Colon (tissue), 2 donors: ENCODE measurements at regions not wholly inside any gene's neighbourhood (a gene's known extent, or its start where the extent isn't known, plus 50 kb on each side); places are given as distances from the start of the nearest gene placed in this dataset.
"Not testable (repeated sequence)": the region's sequence is repeated elsewhere in the genome, so short reads cannot be mapped to it uniquely, and the experiment has no call there.

ENCODE experiments used
- FAIRE-seq: peaks from 2 replicates; lab custom pipeline; 2012; peaks lifted over from hg19 to GRCh38; lab: Jason Lieb, UNC
- donor health status: control.
- donor health status: control.

DNA sequence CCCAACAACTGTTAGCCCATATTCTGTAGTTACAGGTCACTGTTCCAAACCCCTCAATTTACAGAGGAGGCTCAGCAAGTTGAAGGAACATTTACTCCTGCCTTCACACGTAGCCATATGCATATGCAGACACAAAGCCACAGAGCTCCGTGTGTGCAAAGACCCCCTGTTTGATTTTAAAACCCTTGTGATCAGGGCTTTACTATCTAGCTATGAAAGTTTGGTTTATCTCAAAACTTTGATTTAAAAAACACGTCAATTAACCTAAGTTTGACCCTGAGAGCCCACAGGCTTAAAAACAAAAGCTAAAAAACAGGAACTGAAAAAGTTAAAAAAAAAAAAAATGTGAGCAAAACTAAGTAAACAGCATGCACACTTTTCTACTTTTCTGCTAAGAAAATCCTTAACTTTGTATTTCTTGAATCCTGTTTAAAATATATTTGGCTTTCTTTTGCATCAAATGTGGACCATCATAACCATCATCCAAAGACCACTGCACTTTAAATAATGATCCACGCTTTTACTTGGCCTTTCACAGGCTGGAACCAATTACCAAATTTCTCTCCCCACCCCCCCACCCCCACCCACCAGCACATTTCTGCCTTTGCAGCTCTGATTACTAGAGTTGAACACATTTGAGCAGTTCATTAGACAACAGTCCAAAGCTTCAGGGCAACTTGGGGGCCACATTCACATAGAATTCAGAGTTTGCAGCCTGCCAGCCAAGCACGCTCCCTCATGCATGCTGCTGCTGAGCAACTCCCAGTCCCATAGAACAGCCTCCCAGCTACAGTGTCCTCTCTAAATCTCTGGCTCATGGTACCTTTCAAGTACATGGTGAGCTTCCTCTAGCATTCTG lies 128.8 kb upstream of the MAP3K1 start:
- no peak for FAIRE-seq

DNA sequence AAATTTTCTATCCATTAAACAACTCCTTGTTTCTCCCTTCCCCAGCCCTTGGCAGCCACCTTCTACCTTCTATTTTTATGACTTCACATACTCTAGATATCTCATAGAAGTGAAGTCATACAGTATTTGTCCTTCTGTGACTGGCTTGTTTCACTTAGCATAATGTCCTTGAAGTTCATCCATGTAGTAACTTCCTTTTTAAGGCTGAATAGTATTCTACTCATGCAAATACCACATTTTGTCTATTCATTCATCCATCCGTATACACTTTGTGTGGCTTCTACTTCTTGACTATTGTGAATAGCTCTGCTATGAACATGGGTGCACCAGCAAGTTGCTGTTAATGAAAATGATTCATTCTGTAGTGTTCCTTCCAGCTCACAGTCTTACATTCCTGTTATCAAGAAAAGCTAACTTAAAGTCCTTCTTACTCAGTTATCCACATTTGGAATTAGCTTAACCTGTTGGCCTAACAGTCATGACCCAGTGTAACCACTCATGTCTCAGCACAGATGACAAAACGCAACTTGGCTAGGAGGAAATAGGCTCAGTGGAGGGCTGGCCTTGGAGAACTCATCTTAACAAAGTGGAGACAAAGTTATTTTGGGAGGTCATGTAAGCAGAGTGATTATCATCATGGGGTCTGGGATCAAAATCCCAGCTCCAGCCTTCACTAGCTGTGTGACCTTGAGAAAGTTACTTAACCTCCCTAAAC lies 129.7 kb upstream of the MAP3K1 start:
- FAIRE-seq, result no peak

DNA sequence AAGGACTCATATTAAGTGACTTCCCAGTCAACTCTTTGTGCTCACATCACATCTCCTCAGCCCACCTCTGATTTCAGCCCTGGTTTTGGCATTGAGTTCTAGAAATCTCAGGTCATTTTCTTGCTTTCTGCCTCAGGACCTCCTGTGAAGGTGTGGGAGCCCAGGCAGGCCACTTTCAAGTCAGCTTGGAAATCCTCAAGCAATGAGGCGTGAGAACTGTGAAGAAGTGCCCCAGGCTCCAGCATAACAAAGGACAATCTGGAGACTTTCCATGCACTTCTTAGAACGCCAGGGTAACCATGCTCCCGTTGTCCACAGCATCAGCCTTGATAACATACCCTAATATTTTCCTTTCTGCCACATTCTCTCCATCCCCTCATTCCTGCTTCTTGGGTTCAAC lies 131.2 kb upstream of the MAP3K1 start:
- FAIRE-seq, result no peak

DNA sequence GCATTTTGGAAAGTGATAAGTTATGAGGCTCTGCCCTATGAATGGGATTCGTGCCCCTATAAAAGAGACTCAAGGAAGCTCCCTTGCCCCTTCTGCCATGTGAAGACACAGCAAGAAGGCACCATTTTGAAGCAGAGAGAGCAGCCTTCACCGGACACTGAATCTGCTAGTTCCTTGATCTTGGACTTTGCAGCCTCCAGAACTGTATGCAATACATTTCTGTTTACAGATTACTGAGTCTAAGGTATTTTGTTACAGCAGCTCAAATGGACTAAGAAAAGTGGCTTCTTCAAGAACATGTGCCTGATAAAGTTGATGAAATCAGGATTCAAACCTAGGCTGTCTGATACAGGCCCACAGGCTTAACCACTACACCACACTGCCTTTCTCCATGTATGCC lies 131.6 kb upstream of the MAP3K1 start:
- FAIRE-seq, result no peak

DNA sequence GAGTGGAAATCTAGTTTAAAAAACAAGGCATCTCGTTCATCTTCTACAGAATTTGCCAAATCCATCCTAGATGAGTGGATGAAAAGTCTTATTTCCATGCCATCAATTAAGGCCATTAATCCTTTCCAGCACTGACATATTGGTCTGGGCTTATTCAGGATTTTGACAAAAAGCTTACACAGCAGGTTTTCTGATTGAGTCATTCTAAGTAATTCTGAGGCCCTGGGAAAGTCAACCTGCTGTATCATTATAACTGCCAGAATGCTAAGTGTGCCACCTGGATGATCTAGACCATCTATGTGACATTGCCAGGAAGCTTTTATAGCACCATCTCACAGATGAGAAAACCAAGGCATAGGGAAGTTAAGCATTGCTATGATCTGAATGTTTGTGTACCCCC lies 132.1 kb upstream of the MAP3K1 start:
- no peak for FAIRE-seq

DNA sequence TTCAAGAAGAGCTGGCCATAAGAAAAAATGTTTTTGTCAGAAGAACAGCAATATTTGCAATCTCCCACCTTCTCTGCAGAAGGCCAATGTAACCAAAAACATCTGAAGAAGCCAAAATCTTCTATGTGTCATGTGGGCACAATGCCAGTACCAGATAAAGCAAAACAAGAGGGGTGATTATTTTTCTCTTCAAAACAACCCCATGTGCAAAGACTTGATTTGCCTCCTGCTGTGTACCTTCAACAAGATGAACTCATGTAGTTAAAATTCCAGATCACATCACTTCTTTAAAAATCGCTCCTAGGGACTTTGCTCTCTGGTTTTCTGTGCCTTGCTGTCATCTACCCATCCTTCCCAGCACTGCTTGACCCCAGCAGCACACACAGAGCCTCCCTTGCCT lies 134.0 kb upstream of the MAP3K1 start:
- no peak for FAIRE-seq

DNA sequence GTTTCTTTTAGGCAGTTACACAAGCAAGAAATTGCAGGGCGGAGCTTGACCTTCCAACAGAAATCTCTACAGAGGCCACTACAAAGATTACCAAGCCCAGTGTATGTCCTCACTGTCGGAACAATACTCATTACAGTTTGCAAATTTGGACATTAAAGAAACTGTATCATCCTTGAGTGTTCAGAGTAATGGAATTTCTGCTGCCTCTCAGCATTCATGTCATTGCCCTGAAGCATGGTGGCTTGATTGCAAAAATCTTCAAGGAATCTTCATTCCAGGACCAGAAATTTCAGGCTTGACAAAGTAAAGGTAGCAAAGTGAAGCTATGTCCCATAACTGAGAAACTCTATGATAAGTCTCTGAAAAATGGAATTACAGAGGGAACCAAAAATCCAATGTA lies 134.6 kb upstream of the MAP3K1 start:
- no peak for FAIRE-seq

DNA sequence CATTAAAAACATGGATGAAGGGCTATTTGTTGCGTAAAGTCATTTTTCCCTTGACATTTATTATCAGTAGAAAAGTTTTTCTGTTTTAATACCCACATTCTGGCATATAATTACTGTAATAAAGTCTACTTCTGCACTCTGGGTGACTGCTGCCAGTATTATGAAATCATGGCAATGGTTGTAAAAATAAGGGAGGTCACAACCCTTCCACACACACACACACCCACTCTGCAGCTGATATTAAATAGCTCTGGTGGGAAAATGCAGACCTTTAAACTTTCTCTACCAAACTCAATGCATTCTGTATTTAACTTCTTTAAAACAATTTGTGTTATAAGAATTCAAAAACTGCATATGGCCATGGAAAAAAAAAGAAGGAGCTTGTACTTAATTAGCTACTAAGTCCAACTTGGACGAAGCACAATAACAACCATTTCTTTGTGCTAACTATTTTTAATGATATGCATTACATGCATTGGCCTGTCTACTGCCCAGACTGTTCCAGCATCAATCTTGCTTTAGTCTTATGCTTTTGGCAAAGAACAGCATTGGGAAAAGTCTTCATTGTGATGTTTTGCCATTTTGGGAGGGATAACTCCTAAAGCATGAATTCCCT lies 137.6 kb upstream of the MAP3K1 start:
- FAIRE-seq, result no peak

DNA sequence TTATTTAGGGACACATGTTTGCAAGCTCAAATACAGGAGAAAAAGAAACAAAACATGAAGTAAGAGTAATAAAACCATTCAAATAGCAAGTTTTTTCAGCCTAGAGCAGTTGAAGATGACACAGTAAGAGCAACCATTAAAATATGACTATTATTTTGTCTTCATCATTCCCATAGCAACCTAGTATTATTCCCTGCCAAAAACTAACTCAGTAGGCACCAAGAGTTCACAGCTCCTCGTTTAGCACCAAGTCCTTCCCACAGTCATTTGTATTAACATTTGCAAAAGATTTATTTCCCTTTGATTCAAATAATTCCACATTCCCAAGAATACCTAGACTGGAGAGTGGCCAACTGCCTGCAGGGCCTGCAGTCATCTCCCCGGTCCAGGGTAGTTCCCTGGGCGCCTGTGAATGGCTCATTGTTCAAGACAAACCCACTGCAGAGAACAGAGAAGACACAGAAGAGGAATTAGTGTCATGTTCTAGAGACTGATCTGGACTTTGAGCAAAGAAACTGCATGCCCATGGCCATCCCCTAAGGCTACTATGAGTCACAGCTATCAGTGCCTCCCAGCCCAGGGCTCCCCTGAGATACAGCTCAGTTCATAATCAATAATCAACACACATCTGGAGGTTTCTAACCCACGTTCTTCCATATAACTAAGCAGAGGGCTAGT lies 139.1 kb upstream of the MAP3K1 start:
- FAIRE-seq, result no peak

DNA sequence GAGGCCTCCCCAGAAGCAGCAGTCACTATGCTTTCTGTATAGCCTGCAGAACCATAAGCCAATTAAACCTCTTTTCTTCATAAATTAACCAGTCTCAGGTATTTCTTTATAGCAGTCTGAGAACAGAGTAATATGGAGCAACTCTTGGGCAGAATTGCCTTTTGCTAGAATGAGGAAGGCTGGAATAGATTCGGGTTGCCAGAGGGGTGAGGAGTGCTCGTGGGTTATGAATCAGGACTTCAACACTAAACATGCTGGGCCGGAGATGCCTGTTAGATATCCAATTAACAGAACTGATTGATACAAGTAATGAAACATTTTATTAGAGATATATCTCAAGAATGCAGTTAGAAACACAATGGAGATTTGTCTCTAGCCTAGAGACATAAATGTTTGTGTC lies 140.9 kb upstream of the MAP3K1 start:
- FAIRE-seq, result no peak

DNA sequence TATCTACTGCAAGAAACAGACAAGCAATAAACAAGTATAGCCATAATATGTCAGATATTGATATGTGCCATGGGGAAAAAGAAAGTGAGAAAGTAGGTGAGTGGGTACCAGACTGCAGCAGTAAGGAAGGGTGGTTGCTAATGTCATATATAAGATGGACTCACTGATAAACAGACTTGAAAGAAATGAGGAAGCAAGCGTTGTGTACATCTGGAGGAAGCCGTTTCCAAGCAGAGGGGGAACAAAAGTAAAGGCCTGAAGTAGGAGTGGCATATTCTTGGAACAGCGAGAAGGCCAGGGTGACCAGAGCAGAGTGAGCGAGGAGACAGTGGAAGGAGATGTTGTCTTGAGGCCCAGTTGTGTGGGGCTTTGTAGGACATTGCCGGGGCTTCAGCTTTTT lies 142.2 kb upstream of the MAP3K1 start:
- no peak for FAIRE-seq

DNA sequence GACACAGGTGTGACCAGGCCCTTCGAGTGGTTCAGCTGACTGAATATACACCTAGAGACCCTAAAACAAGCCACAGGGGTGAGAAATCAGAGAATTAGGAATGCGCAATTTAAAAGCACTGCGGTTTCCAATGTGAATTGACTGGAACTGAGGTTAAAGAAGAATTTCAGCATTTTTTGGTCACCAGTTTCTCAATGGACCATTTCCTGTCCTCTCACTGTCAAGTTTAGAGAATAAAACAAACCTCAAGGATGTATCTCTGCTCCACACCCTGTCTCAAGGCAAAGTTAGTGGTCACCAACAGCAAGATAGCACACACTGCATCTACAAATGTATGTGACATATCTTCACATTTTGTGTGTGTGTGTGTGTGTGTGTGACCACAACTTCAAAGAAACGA lies 143.8 kb upstream of the MAP3K1 start:
- FAIRE-seq, result no peak

DNA sequence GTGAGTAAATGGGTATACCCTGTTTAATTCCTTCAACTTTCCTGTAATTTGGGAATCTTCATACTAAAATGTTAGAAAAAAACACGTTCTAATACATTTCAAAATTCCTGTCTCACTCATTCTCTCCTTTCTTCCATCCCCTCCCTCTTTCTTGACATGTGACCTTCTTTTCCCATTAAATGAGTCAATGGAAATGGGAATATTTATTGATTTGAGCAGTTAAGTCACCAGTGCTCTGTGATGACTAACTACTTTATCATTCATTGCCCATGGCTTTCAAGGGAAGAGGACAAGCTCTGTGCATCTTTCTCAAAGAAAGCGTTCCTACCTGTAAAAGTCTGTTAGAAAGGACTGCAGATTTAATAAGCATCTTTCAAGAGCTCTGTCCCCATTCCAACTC lies 144.4 kb upstream of the MAP3K1 start:
- no peak for FAIRE-seq

DNA sequence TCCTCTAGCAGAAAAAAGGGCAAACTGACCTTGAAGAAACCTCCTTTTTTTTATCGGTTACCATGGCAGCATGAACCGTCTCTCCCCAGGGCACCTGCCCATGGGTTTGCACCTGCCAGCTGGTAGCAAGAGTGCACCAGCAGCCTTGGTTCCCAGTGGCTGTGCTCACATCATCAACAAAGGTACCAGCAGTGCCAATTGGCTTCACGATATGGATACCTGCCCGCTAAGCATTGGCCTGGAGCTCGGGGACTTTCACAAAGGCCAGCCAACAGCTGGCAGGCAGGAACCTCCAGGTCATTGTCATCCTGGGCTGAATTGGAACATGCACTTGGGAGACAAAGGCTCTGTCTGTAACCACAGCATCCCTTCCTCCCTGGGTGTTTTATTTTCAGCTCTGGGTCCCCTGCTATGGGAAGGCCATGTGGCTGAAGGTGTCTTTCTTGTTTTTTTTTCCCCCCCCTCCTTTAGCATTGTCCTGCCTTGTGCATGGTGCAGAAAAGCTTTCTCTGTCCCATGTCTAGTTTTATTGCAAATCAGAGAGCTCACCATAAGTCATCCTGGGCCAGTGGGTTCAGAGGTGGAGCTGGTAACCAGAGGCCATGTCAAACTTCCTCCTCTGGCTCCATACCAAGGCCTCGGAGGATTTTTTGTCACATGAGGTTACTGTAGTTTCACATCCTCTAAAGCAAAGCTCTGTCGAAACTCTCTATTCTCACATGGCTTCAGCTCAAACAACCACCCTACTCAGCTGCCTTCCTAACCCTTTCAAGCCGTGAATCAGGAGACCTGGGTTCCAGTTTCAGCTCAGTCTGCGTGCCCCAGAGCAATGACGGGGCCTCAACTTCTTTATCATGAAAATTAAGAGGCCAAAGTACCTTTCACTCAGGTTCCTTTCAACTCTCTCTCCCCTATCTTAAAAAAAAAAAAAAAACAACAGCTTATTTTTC lies 145.5 kb upstream of the MAP3K1 start:
- FAIRE-seq, result no peak

DNA sequence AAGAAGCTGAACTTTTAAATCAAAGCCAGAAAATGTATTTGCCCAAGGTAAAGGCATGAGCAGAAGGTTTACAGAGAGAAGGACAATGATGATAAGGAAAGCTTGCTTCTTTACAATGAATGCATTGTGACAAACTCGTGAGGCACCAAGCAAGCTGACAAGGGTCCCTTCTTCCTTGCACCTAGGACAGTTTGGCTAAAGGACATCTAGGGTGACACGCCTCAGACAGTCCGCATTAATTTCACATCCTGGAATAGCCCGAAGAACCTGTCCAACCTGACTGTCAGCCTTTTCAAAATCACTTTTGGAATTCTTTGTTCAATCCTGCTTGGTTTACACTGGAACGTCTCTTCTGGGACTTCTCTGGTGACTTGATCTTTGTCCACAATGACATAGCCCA lies 146.4 kb upstream of the MAP3K1 start:
- no peak for FAIRE-seq

DNA sequence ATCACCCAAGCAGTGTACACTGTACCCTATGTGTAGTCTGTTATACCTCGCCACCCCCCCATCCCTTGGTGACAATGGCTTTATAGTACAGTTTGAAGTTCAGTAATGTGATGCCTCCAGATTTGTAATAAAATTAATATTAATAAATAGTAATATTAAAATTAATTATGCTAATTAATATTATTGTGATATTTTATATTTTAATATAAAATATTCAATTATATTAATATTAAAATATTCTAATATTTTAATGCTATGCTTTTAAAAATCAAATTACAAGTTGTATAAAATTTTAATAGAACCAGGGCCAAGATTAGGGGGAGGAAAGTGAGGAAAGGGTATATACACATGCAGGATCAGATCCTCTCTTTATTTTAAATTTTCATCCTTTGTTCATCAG lies 147.7 kb upstream of the MAP3K1 start:
- peak; percentile 73 for FAIRE-seq

DNA sequence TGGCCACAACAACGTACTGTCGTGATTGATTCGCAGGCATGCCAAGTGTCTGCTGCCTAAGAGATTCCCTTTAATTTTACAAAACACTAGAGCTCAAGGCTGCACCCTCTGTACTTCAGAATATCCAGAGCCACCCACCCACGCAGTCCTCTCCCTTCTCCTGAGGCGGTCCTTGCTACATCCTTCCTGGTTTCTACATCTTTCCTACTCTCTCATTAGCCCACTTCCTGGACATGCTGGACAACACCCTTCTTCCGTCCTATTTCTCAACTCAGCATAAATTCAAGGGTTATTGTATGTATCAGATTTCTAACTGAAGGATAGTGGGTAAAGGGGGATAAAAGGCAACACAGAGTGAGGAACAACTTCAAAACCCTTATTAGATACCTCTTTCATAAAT lies 148.4 kb upstream of the MAP3K1 start:
- FAIRE-seq, result no peak

DNA sequence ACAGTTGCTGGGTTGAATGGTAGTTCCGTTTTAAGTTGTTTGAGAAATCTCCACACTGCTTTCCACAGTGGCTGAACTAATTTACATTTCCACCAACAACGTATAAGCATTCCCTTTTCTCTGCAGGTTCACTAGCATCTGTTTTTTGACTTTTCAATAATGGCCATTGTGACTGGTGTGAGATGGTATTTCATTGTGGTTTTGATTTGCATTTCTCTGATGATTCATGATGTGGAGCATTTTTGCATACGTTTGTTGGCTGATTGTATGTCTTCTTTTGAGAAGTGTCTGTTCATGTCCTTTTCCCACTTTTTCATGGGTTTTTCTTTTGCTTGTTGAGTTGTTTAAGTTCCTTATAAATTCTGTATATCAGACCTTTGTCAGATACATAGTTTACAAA lies 150.2 kb upstream of the MAP3K1 start:
- FAIRE-seq, result not testable (repeated sequence)

DNA sequence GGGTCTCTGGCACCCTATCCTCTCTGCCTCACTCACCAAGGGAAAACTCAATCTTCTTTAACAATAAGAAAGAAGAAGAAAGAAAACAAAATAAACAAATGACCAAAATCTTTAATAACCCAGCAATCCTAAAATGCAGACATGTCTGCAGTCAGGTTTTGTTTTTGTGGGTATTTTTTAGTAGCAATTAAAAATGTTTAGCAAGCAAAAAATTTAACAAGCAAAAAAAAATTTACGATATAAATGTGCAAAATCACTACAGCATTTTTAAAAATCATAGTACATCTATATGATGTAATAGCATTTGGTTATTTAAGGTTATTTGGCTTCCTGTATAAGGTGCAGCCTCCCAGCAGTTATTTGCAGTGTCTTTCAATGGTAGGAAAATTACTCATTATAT lies 151.3 kb upstream of the MAP3K1 start:
- no peak for FAIRE-seq

DNA sequence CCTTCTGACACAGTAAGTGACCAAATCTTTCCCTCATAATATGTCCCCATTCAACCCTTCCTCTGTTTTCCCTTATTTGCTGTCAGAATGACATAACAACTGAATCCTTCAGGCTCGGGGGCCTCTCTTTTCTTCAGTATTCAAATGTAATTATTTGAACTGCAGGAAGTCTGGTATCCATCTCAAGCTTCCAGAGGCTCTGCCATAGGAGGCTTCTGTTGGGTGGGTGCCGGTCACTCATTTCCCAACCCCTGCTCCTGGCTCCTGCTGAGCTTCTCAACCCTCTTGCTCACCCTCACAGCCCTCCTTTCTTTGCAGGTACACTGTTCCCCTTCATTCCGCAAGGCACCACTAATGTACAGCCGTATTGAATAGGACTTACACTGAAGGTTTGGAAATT lies 151.8 kb upstream of the MAP3K1 start:
- FAIRE-seq, result no peak

DNA sequence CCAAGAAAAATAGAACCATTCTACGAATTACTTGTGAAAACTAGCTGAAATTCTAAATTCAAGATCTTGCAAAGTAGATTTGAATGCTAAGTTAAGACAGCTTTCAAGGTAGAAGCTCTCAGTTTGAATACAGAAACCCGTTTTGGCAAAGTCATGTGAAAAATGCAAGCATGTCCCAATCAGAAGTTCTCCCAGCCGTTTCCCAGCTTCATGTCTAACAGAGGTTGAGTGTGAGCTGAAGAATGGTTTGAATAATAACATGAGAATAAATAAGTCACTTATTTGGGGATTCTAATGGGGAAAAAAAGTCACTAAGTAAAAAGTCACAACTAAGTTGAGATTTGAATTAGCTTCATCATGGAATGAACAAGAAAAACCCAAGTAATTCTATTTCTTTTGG lies 152.5 kb upstream of the MAP3K1 start:
- no peak for FAIRE-seq

DNA sequence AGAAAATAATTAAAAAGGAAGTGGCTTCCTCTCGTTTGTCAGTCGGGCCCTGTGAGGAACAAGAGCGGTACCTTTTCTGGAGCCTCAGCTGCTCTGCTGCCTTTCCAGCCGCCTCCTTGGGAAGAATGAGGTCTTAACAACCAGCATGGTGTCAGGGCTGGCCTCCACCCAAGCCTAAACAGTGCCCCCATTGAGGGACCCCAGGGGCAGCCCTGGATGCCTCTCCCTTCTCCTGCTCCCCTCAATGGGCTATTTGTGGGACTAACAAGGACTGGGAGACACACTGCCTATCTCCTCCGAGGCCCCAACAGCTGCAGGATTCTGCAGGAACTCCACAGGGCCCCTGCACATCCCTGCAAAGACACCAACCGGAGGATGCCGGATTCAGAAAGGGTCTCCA lies 155.4 kb upstream of the MAP3K1 start:
- FAIRE-seq, result no peak
